Mesothelial cell of epicardium (in vitro differentiated cells): ENCODE measurements at regions not wholly inside any gene's neighbourhood (a gene's known extent, or its start where the extent isn't known, plus 50 kb on each side); places are given as distances from the start of the nearest gene placed in this dataset.

Experiments used
- DNase-seq, 2 experiments: peaks; one replicate each; pipeline ENCODE4 v3.0.0; 2021; ENCODE audit warnings: low spot score in 2 of 2; ENCODE audit not compliant: unreplicated experiment in 2 of 2
- H3K27ac Mint-ChIP-seq: 2 replicates; pipeline ENCODE4 v1.8.0; 2021; ENCODE audit warnings: mixed read lengths
- H3K27me3 Mint-ChIP-seq: 2 replicates; pipeline ENCODE4 v1.8.0; 2021; ENCODE audit warnings: low read depth, mixed read lengths
- H3K36me3 Mint-ChIP-seq: 2 replicates; pipeline ENCODE4 v1.8.0; 2021; ENCODE audit warnings: mixed read lengths
- H3K4me1 Mint-ChIP-seq: 2 replicates; pipeline ENCODE4 v1.8.0; 2021; ENCODE audit warnings: mixed read lengths
- H3K4me3 Mint-ChIP-seq: 2 replicates; pipeline ENCODE4 v1.8.0; 2021; ENCODE audit warnings: mild to moderate bottlenecking, moderate library complexity, mixed read lengths
- H3K9me3 Mint-ChIP-seq: 2 replicates; pipeline ENCODE4 v1.8.0; 2021; ENCODE audit warnings: mixed read lengths
- TF ChIP-seq, protein P1 (sequence below): fragments of 200-600 bp; sonication (generic); IDR thresholded peaks from one replicate; pipeline ENCODE4 v1.5.0; 2021; ENCODE audit warnings: antibody characterized with exemption; ENCODE audit not compliant: unreplicated experiment

DNA sequence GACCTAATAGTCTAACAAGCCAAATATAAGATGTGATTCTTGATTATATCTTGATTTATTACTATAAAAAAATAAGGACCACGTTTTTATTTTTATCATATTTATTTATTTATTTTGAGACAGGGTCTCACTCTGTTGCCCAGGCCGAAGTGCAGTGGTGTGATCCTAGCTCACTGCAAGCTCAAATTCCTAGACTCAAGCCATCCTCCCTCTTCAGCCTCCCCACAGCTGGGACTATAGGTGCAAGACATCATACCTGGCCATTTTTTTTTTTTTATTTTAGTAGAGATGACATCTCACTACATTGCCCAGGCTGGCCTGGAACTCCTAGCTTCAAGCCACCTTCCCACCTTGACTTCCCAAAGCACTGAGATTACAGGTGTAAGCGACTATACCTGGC is 61.0 kb upstream of the LARP1 start:
- DNase-seq, result no peak
- Mint-ChIP-seq H3K36me3 (peaks cover 4% of the 10 kb centered on the region), H3K27me3 (no peaks in the 10 kb centered on the region), H3K9me3 (peaks cover 3% of the 10 kb centered on the region), H3K4me1 (peaks cover 19% of the 10 kb centered on the region), H3K4me3 (no peak overlapping the region), H3K27ac (no peak overlapping the region)
- TF ChIP-seq, protein P1, sequence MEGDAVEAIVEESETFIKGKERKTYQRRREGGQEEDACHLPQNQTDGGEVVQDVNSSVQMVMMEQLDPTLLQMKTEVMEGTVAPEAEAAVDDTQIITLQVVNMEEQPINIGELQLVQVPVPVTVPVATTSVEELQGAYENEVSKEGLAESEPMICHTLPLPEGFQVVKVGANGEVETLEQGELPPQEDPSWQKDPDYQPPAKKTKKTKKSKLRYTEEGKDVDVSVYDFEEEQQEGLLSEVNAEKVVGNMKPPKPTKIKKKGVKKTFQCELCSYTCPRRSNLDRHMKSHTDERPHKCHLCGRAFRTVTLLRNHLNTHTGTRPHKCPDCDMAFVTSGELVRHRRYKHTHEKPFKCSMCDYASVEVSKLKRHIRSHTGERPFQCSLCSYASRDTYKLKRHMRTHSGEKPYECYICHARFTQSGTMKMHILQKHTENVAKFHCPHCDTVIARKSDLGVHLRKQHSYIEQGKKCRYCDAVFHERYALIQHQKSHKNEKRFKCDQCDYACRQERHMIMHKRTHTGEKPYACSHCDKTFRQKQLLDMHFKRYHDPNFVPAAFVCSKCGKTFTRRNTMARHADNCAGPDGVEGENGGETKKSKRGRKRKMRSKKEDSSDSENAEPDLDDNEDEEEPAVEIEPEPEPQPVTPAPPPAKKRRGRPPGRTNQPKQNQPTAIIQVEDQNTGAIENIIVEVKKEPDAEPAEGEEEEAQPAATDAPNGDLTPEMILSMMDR, result no peak

- no peak for DNase-seq
- peaks cover 13% of the 10 kb centered on the region for H3K9me3 Mint-ChIP-seq
- H3K36me3 Mint-ChIP-seq, result peaks cover 8% of the 10 kb centered on the region
- peak overlapping the region; percentile 13 for H3K4me3 Mint-ChIP-seq
- H3K27me3 Mint-ChIP-seq, result no peaks in the 10 kb centered on the region
- TF ChIP-seq, protein P1, result no peak
- H3K4me1 Mint-ChIP-seq, result no peaks in the 10 kb centered on the region
- no peak overlapping the region for H3K27ac Mint-ChIP-seq
Observed at GRCh38 chr5:154690488-154690887, 64.7 kb upstream of the LARP1 start.

DNA sequence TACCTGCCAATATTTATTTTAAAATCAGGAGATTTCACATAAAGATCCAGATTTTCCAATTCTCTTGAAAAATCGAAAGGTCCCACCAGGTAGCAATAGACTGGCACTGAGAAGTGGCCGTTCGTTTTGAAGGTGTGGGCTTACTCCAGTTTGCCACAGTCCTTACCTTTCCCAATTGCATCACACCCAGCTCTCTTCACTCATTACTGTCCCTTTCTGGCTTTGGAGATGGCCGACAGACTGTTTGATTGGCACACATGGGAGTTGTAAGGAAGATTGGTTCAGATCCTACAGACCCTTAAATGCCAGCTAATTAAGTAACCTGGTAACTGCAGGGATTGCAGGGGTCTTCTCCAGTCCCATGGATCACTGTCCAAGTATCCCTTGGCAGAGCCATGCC is 68.7 kb upstream of the LARP1 start:
- TF ChIP-seq, protein P1, result no peak
- H3K4me3 Mint-ChIP-seq, result no peak overlapping the region
- H3K4me1 Mint-ChIP-seq, result peaks cover 8% of the 10 kb centered on the region

DNA sequence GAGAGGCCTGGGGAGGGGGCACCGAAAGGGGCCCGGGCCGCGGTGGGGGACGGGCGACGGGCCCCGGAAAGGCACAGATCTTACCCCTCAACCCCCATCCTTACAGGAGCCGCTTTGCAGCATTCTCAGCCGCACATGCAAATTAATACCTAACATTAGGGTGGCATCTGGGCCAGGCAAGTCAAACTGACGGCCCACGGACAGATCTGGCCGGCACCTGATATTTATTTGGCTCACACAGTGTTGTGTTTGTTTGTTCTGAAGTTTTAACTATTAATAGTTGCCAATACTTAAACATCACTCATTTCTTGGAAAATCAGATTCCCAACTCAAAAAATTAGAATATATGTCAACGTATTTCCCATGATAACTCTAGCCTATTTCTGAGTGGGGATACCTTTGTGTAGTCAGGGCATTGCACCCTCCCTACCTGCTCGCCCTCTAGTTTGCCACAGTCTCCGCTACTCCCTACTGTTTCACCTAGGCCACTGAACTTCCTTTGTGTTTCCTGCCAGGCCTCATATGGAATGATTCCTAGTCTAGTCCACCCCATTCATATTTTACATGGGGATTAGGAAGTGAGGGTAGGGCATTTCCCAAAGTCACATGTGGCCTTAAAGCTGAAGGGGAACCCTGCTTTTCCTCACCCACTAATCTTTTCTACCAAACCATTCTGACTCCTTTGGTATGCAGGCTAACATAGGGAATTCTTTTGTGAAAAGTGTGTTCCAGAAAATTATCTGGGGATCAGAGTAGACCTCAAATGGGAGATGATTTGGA is 71.9 kb upstream of the LARP1 start:
- peak overlapping the region; percentile 35 for H3K27ac Mint-ChIP-seq
- no peaks in the 10 kb centered on the region for H3K27me3 Mint-ChIP-seq
- H3K9me3 Mint-ChIP-seq, result peaks cover 13% of the 10 kb centered on the region
- H3K36me3 Mint-ChIP-seq, result peaks cover 4% of the 10 kb centered on the region
- DNase-seq, result no peak
- TF ChIP-seq, protein P1, result no peak
- peak overlapping the region; percentile 66 for H3K4me3 Mint-ChIP-seq
- H3K4me1 Mint-ChIP-seq, result peaks cover 8% of the 10 kb centered on the region

More for the DNA sequence above, 68.7 kb upstream of the LARP1 start:
- peaks cover 4% of the 10 kb centered on the region for H3K36me3 Mint-ChIP-seq
- no peaks in the 10 kb centered on the region for H3K27me3 Mint-ChIP-seq
- no peak for DNase-seq
- H3K27ac Mint-ChIP-seq, result no peak overlapping the region
- peaks cover 13% of the 10 kb centered on the region for H3K9me3 Mint-ChIP-seq

DNA sequence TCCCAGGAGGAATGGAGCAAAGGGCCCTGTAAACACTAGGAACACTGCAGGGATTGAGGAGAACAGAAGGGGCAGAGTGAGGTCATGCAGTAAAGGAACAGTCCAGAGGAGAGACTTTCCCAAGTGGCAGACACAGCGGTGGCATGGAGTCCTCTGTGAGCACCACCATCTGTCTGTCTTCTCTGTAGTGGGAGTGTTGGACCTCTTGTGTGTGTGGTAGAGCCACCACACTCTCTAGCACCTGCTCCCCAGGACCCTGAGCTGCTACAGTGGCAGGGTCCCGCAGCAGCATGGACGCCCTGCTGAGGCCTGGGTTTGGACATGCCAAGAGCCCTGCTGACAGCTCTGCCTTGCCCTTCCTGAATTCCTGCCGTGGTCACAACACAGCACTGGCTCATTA is 75.7 kb upstream of the LARP1 start:
- Mint-ChIP-seq H3K27ac (no peak overlapping the region), H3K27me3 (no peaks in the 10 kb centered on the region), H3K9me3 (no peaks in the 10 kb centered on the region), H3K36me3 (no peaks in the 10 kb centered on the region), H3K4me3 (no peak overlapping the region), H3K4me1 (peaks cover 8% of the 10 kb centered on the region)
- no peak for DNase-seq
- TF ChIP-seq, protein P1, result no peak
